ENCODE measurements at regions not wholly inside any gene's neighbourhood (a gene's known extent, or its start where the extent isn't known, plus 50 kb on each side); places are given as distances from the start of the nearest gene placed in this dataset.

GRCh38 chr7:23967949-23968599, 258.1 kb downstream of the STK31 start:
- TF ChIP-seq CTCF (IDR thresholded peaks at IDR 0.05) (no peak), EP300 (IDR thresholded peaks at IDR 0.05; ENCODE audit: low read depth) (no peak)

All from transverse colon (tissue), 3 donors.